ENCODE measurements at regions not wholly inside any gene's neighbourhood (a gene's known extent, or its start where the extent isn't known, plus 50 kb on each side); places are given as distances from the start of the nearest gene placed in this dataset.
"Not testable (repeated sequence)": the region's sequence is repeated elsewhere in the genome, so short reads cannot be mapped to it uniquely, and the experiment has no call there.

DNA sequence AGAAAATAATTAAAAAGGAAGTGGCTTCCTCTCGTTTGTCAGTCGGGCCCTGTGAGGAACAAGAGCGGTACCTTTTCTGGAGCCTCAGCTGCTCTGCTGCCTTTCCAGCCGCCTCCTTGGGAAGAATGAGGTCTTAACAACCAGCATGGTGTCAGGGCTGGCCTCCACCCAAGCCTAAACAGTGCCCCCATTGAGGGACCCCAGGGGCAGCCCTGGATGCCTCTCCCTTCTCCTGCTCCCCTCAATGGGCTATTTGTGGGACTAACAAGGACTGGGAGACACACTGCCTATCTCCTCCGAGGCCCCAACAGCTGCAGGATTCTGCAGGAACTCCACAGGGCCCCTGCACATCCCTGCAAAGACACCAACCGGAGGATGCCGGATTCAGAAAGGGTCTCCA, 155.4 kb upstream of the MAP3K1 start:
- DNase-seq (ENCODE audit: low read depth in 2 of 2): no peak

DNA sequence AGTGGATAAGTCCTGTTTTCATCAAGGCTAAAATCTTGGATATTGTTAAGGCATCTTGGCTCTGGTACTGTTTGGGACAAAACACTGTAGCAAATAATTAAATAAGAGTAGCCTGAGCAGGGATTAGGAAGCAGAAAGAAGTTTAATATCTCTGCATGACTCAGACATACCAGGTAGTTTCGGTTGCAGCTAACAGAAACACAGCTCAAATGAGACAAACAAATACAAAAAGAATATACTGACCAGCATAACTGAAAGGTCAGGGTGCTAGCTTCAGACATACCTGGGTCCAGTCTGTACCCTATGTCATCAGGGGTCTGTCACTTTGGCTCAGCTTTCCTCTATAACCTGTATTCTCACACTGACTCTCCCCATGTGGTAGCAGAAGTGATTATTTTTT, 156.4 kb upstream of the MAP3K1 start:
- DNase-seq (ENCODE audit: low read depth in 2 of 2): no peak

DNA sequence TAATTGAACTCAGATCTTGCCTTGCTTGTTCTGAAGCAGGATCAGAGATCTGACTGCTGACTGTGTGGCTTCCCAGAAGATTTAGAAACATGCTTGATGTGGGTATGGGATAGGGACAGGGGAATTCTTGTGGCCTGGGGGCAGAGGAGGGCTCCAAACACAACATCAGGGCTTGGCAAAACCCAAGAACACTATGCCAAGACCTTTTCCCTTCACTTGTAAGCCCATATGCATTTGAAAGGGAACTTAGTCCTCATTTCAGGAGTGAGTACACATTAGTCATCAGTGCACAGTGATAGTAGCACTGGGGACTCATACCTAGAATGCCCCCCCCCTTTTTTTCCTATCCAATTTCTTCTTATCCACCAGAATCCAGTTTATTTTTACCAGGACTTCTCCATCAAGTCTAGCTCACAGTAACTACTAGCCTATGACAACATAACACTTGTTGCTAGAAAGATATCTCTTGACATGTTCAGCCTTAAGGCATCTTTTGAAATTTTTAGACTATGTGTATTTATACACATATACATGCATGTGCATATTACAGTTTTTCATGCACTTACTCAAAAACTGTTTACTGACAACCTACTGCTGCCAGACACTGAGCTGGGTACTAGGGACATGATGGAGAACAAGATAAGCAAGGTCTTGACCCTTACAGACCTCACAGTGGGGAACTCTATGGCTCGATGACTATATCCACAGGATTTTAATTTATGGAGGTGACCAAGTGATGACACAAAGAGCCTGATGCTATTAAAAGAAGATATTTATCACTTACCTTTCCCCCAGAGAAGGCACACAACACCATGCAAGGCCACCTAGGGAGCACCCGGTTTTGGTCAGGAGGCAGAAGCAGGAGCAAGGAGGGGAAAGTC, 158.3 kb upstream of the MAP3K1 start:
- DNase-seq (ENCODE audit: low read depth in 2 of 2): no peak

DNA sequence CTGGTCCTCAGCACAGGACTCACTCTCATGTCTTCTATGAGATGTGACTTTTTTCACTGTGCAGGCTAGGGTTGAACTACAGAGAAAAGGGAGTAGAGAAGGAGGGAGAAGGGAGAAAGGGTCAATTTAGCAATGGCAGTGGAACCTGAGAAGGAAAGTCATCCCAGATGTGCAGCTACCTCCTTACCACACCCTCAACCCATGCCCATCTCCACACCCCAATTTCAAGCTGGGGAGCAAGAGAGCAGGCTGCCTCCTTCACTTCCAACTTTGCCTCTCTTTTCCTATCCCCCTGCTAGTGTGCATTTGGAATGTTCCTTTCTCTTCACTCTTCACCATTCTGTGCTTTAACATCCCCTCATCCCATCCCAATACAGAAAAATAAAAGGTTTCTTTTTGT, 163.5 kb upstream of the MAP3K1 start:
- DNase-seq (ENCODE audit: low read depth in 2 of 2): no peak

DNA sequence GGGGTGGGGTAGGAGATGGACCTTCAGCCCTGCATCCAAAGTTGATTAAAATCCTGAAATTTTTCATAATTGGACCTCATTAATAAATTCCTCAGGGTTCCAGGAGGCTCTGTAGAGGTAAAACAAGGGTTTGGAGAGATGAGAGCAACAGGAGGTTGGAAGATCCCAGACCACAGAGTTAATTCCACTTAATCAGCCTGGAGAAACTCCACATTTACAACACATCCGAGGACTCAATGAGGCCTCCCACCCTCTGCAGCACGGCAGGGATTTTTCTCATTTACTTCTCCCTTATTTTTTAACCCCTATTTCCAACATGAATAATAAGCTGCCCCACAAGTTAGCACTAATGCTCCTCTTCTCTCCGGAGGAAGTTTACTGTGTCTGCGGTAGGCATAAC, 165.0 kb upstream of the MAP3K1 start:
- DNase-seq (ENCODE audit: low read depth in 2 of 2): no peak

DNA sequence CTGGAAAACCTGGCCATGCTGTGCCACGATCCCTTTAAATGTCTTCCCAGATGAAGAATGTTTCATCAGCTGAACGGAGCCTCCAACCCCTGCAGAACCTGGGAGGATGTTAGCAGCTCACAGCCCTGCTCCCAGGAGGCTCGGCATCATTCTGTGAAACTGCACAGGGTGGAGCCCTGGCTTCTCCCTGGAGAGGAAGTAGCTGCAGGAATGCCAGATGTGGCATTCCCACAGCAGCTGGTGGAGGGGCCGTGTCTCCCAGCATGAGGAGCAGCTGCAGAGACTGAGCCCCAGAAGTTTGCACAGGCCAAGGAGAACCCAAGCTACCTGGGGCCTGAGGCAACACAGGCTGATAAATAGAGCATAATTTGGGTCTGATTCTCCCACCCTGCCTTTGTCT, 165.8 kb upstream of the MAP3K1 start:
- no peak for DNase-seq (ENCODE audit: low read depth in 2 of 2)

DNA sequence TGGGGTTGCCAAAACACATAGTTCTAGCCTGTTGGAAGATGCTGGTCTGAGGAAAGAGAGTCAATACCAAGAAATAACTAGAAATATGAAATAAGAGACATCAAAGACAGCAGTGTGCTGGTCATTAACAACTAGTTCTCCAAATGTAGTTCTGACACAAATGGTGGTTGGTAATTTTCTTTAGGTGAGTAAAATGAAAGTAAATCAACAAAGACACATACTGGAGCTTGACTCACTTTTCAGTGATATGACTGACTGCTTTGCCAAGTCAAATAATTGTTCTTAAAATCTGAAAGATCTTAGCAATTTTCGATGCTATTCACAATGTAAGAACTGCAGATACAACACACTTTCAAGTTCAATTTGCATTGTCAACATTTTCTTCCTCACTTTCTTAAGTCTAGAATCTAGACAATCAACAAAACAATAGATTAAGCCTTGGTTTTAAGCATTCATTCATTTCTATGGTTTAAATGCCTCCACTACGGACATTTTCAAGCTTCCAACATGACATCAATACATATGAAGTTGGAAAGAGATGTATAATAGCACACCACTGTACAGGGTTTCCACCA, 166.8 kb upstream of the MAP3K1 start:
- DNase-seq (ENCODE audit: low read depth in 2 of 2): no peak

DNA sequence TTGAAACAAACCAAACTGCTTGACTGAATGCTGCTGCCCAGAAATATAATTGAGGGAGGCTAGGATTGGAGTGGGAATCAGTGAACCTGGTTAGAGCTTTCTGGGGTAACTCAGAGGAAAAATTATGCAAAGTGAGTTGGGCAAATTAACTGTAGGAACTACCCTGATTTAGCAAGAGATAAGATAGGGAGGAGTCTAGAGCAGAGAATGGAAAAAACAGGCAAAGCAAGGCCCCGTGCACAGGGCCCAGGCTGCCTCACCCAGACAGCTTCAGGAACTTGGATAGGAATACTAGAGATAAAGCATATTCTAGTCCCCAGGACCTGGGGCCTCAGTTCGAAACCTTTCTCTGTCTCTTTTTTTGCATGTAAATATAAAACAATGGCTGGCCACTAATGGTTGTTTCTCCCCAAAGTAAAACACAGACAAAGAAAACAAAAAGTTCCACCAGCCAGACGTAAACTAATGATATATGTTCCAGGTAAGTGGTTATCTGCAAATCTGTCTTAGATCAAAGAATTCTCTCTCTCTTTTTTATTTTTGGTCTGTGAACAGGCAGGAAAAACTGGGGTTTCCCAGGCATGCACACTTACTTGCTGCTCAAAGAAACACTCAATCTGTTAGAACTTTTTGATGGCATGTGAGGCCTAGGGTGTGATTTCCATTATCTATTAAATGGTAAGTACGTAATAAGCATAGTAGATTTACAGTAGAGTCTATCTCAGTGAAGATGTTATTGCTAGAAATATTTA, 168.1 kb upstream of the MAP3K1 start:
- no peak for DNase-seq (ENCODE audit: low read depth in 2 of 2)

DNA sequence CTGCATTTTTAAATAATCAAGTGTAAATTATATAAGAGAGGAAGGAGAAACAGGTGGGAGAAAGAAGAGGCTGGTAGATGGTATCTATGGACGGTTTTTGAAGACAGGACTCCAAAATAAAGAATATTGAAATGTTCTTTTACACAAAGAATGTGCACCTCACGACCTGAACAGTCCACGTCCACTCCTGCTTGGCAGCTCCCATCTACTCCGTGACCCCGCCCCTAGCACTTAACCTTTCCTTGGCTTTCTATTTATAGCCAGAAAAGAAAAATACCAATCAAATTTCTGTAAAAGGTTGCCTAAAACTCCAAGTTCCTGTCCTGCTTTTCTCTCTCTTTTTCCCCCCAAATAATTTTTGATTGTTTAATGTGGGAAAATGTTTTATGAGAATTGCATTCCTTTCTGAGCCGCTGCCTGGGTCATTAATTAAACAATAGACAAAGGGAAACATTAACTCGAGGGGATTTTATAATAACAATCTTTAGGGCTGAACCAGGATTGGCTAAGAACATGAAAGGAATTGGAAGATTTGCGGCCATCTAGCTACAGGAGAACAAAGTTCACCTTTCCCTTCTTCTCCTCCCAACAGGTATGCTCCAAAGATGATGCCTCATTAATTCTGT, 173.6 kb upstream of the MAP3K1 start:
- no peak for DNase-seq (ENCODE audit: low read depth in 2 of 2)

DNA sequence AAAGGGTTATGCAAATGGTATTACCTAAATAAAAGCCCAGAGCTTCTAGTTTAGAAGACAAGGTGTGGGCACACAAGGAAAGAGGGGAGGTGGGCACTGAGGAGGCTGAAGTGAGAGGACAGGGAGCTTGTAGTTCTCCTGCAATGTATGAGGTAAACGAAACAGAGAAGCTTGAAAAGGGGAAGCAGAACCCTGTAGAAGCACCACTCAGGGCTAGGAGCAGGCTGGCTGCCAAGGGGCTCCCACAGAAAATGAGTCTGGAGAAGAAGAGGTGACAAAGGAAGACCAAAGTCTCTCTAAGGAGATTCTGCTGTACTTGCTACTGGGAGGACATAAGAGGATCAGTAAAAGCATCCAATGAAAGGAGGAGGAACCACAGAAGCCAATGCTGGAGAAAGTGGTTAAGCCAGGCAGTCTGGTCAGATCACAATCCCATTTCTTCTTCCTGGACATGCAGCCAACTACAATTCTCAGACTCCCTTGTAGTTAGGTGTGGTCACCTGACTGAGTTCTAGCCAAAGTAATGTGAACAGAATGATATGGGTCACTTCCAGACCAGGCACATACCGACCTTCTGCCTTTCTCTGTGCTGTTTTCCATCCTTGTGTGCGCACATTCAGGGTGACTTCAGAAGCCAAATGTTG, 174.5 kb upstream of the MAP3K1 start:
- no peak for DNase-seq (ENCODE audit: low read depth in 2 of 2)

DNA sequence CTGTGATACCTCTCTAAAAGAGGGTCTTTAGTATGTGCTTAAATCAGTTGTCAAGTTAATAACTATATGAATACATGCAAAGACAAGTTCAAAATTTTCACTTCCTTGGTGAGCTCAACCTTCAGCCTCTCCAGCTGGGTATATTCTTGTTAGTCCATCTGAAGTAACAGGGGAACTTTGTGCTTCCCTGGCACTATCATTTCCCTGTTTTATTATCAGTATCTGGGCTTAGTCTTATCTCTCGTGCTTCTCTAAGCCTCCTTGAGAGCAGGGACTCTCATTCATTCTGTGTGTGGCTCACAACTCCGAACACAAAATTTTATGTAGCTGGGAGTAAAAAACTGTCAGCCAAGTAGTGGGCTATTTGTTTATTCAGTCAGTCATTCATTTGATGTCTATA, 175.9 kb upstream of the MAP3K1 start:
- DNase-seq (ENCODE audit: low read depth in 2 of 2): no peak

DNA sequence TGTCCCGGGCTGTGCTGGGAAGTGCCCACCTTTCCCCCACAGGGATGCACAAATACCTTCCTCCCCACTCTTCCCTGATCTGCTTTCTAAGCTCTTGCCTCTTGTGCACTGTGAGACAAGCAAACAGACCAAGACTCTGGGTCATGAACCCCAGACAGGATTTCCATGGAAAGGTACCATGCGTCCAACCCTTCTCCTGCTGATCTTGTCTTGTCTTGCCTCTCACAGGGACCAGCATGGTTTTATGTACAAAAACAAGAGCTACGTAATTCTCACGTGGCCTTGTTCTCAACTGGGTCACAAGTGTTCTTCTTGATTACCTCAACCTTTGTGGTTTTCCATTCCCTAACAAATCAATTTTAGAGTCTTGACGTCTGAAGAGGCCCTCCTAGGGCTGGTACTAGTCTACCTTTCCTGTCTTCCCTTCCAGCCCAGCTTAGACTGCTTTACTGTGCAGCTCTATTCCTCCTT, 176.5 kb upstream of the MAP3K1 start:
- no peak for DNase-seq (ENCODE audit: low read depth in 2 of 2)

DNA sequence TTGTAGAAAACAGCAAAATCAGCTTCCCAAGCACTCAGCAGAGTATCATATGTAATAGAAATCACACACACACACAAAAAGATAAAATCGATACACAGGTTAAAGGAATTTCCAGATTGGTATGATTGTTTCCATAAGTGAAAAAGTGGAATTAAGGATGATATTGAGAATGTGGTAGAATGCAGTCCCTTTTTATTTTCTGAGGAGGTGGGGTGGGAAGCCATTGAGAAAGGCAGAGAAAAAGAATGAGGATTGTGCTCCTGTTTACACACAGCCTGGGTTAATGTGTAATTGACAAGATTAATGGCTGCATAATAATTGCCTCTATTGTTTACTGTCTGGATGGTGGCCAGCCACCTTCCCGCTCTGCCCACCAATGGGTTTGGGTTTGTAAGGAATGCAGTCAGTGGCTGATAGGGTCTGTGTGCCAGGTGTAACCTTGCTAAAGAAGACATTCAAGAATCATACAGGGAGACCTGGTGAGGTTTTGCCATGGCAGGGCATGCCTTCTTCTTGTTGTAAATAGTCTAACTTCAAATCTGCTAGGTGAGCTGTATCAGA, 177.2 kb upstream of the MAP3K1 start:
- DNase-seq (ENCODE audit: low read depth in 2 of 2): no peak

DNA sequence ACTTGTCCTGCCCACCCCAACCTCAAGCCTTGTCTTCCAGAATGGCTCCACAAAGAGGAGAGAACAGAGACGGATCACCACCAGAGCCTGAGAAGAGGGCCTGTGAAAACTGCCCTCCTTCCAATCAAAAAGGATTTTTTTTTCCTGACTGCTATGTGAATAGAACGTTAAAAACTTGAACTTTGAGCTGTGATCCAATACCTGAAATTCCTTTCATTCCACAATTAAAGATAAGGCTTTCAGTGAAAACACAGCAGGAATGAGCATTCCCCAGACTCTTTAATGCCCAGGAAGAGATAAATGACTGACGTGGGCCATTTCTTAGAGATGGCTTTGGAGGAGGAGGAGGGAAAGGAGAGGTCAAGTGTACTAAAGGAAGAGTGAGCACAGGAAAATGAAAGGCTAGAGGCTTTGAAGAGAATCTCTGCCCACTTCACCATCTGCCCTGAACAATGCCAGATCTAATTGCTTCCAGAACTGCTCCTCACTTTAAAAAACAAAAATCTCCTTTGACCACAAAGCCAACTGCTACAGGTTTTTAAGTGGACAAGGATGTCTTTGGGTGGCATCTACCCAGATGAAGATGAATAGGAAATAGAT, 177.9 kb upstream of the MAP3K1 start:
- no peak for DNase-seq (ENCODE audit: low read depth in 2 of 2)

DNA sequence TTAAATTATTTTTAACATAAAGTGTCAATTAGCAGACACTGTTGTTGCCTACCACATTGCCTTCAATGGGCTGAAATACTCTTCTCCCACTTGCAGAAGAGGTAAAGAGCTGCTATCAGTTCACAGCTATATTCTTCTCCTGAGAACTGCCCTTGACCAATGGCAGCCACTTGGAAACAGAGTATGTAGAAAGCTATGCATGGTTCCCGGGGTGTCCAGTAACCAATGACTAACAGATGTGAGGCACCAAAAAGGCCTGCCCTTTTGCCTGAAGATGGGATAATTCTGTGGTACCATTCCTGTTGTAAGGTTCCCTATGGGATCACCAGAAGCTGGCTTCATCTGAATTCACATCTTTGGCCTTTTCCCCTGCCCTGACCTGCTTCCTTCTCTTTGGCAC, 181.4 kb upstream of the MAP3K1 start:
- DNase-seq (ENCODE audit: low read depth in 2 of 2): no peak

DNA sequence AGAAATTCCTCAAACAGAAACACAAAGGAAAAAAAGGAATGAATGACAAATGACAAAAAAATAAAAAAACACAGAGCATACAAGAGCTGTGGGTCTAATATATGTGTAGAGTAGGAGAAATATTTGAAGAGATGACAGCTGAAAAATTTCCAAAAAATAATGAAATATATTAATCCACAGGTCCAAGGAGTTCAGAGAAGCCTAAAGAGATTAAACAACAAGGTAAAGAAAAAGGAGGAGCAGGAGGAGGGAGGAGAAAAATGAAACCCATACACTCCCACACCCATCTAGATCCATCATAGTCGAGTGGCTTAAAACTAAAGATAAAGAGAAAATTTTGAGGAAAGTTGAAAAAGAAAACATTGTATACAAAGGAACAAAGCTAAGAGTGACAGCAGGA, 182.4 kb upstream of the MAP3K1 start:
- no peak for DNase-seq (ENCODE audit: low read depth in 2 of 2)

DNA sequence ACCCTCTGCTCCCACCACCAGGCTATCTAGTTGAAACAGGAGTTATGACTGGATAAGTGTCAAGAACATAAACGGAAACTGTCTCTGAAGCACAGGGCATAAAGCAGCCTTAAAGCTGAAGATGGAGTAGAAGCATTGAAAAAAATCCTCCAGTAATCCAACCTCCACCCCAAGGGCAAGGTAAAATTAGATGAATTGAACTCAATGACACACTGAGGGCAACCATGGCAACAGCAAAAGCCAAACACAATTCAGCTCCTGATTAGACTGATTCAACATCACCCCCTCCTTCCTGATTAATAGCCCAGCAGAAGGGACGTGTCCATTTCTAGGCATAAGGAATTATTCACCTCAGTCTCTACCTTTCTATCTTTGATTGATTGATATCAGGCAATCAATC, 183.2 kb upstream of the MAP3K1 start:
- no peak for DNase-seq (ENCODE audit: low read depth in 2 of 2)

DNA sequence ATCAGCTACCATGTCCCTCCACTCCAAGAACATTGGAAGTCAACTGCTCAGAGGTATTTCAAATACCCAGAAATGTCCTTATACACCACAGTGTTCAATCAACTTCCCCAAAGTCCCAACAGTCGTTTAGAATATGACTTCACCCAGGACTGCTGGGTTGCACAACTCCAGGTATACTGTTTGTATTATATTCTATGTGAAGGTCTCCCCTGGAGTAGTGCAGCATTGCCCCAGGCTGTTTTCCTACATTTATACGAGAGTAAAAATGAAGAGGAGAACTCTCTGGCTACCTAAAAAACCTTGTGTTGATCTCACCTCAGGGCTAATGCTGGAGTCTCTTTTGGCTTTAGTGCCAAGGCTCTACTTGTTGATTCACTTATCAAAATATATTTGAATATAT, 183.6 kb upstream of the MAP3K1 start:
- DNase-seq (ENCODE audit: low read depth in 2 of 2): no peak

DNA sequence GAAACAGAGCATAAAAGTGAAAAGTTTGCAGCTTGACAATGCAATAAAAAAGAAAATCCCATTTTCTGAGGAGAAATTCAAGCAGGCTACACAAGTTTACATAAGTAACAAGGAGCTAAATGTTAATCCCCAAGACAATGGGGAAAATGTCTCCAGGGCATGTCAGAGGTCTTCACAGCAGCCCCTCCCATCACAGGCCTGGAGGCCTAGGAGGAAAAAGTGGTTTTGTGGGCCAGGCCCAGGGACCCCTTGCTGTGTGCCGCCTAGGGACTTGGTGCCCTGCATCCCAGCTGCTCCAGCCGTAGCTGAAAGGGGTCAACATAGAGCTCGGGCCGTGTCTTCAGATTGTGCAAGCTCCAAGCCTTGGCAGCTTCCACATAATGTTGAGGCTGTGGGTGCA, 186.7 kb upstream of the MAP3K1 start:
- DNase-seq (ENCODE audit: low read depth in 2 of 2): not testable (repeated sequence)

DNA sequence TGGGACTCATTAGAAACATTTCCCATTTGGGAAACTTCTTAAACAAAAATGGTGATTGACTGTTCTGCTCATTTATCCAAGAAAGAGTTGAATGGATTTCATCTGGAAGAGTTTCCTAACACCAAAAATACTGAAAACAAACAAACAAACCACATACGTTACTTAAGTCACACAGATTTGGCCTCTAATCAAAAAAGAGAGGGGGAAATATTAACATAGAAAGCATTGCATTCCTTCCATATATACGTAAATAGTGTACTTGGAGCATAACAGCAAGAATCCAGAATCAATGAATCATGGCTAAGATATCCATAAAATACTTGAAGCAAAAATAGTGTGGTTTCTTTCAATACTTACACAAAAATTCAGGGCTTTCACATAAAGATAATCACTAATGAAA, 189.8 kb upstream of the MAP3K1 start:
- DNase-seq (ENCODE audit: low read depth in 2 of 2): no peak

DNA sequence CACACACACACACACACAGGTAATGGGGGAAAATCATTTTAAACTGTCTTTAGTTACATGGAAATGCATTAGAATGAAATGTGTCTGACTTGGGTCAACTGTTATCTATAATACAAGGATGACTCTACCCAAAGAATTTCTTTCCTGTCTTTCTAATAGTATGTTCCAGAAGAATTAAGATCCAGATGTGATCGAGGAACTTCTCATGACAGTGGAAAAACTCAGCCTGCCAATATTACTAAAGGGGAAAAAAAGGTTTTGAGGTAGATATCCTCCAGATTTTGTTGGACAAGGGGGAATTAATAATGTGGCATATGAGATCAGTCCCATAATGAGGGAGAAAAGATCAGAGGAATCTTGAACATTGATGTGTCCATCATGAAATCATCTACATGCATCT, 190.6 kb upstream of the MAP3K1 start:
- no peak for DNase-seq (ENCODE audit: low read depth in 2 of 2)
